GM12873 (cell line): ENCODE measurements at regions not wholly inside any gene's neighbourhood (a gene's known extent, or its start where the extent isn't known, plus 50 kb on each side); places are given as distances from the start of the nearest gene placed in this dataset.

Source experiments
- CTCF ChIP-seq: IDR thresholded peaks from 2 replicates; pipeline ENCODE4 v1.5.1; 2012; ENCODE audit warnings: low read depth, mild to moderate bottlenecking, moderate library complexity, low read length, control low read depth; ENCODE audit not compliant: insufficient read depth; ENCODE audit errors: missing control alignments

DNA sequence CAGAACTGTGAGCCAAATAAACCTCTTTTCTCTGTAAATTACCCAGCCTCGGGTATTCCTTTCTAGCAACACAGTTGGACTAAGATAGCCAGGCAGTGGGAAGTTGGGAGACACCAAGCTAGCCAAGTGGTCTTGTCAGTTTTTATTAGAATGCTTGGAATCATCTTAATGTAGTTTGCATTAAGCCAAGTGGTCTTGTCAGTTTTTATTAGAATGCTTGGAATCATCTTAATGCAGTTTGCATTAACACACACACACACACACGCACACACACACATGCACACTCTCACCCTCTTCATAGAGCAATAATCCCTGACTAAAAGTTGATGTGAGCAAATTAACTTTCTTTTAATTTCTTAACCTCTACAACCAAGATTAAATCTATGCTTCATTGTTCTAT, 151.5 kb downstream of the VAPA start:
- no peak for TF ChIP-seq CTCF

- TF ChIP-seq CTCF = no peak
These were observed 154.1 kb downstream of the VAPA start for GRCh38 chr18:10067670-10068659.

GRCh38 chr18:10068766-10069567, 155.2 kb downstream of the VAPA start:
- TF ChIP-seq CTCF = no peak

GRCh38 chr18:10070561-10071000, 156.8 kb downstream of the VAPA start:
- TF ChIP-seq CTCF = no peak

GRCh38 chr18:10072671-10073175, 158.9 kb downstream of the VAPA start:
- TF ChIP-seq CTCF = no peak

DNA sequence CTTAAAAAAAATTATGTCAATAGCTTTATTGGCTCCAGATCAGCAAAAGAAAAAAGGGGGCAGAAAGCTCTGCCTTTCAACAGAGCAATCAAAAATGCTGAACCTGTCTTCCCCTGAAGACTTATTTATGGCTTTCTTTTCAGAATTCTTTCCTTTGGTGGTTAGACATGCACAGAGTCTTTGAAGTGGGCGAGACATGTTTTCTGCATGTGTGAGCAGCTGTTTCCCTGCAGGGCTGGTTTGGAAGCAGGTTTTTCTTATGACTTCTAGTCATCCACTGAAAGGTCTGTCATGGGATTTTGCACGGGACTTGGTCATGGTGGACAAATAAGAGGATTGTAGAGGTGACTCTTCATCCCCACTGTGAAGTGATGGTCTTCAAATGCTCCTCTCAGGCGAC, 160.3 kb downstream of the VAPA start:
- TF ChIP-seq CTCF = no peak

DNA sequence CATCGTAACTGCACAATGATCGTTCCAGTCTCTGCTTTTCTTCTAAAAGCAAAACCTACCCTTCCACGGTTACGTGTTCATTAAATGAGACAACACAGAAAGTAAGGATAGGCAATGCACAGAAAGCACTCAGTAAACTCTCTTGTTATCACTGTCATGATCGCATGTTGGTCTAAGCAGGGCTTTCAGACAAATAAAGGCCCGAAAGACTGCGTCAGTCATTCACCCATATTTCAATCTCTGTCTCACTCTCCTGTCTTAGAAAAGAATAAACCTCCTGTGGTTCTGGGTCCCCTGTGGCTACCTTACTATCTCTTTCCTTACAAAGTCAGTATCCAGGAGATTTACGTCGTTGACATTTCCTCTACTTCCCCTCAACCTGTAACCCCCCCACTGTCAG, 160.9 kb downstream of the VAPA start:
- no peak for TF ChIP-seq CTCF
